Astrocyte (in vitro differentiated cells and primary cell): ENCODE measurements at regions not wholly inside any gene's neighbourhood (a gene's known extent, or its start where the extent isn't known, plus 50 kb on each side); places are given as distances from the start of the nearest gene placed in this dataset.

Experiments
- DNase-seq: peaks from one replicate; pipeline ENCODE4 v3.0.0-alpha.2; 2010; ENCODE audit warnings: low read depth
- FAIRE-seq: peaks from 2 replicates; lab custom pipeline; 2011; peaks lifted over from hg19 to GRCh38; lab: Jason Lieb, UNC
- H2AFZ ChIP-seq: 2 replicates; pipeline ENCODE4 v1.6.0; 2012; ENCODE audit warnings: low read depth, low read length, inconsistent platforms
- H3K27ac ChIP-seq: 2 replicates; pipeline ENCODE4 v1.5.1; 2011; ENCODE audit warnings: low read depth, low read length, inconsistent platforms
- H3K27me3 ChIP-seq: 2 replicates; pipeline ENCODE4 v1.6.0; 2011; ENCODE audit warnings: low read length, inconsistent platforms; ENCODE audit not compliant: insufficient read depth
- H3K36me3 ChIP-seq: 2 replicates; pipeline ENCODE4 v1.5.1; 2011; ENCODE audit warnings: low read length, inconsistent platforms; ENCODE audit not compliant: insufficient read depth
- H3K4me1 ChIP-seq: 2 replicates; pipeline ENCODE4 v1.5.1; 2011; ENCODE audit warnings: low read length, inconsistent platforms; ENCODE audit not compliant: insufficient read depth
- H3K4me2 ChIP-seq: 2 replicates; pipeline ENCODE4 v1.6.0; 2012; ENCODE audit warnings: low read length, inconsistent platforms
- H3K4me3 ChIP-seq: 2 replicates; pipeline ENCODE4 v1.5.1; 2011; ENCODE audit warnings: low read depth, mild to moderate bottlenecking, low read length, inconsistent platforms; ENCODE audit not compliant: insufficient read depth
- H3K79me2 ChIP-seq: 2 replicates; pipeline ENCODE4 v1.6.0; 2012; ENCODE audit warnings: mild to moderate bottlenecking, low read length, inconsistent platforms; ENCODE audit not compliant: insufficient read depth
- H3K9ac ChIP-seq: 2 replicates; pipeline ENCODE4 v1.6.0; 2012; ENCODE audit warnings: mild to moderate bottlenecking, low read length, inconsistent platforms
- H3K9me3 ChIP-seq: 2 replicates; pipeline ENCODE4 v1.5.1; 2012; ENCODE audit warnings: low read depth, mild to moderate bottlenecking, low read length, inconsistent platforms; ENCODE audit not compliant: insufficient read depth
- H4K20me1 ChIP-seq: 2 replicates; pipeline ENCODE4 v1.6.0; 2012; ENCODE audit warnings: low read length, inconsistent platforms; ENCODE audit not compliant: insufficient read depth
- H3K27ac Mint-ChIP-seq: one replicate; pipeline ENCODE4 v1.8.0; 2021; ENCODE audit warnings: mild to moderate bottlenecking, mixed read lengths; ENCODE audit not compliant: unreplicated experiment
- H3K27me3 Mint-ChIP-seq: one replicate; pipeline ENCODE4 v1.8.0; 2021; ENCODE audit warnings: low read depth, mixed read lengths; ENCODE audit not compliant: unreplicated experiment
- H3K36me3 Mint-ChIP-seq: one replicate; pipeline ENCODE4 v1.8.0; 2021; ENCODE audit warnings: low read depth, mixed read lengths; ENCODE audit not compliant: unreplicated experiment
- H3K4me1 Mint-ChIP-seq: one replicate; pipeline ENCODE4 v1.8.0; 2021; ENCODE audit warnings: low read depth, mixed read lengths; ENCODE audit not compliant: unreplicated experiment
- H3K4me3 Mint-ChIP-seq: one replicate; pipeline ENCODE4 v1.8.0; 2021; ENCODE audit warnings: mild to moderate bottlenecking, moderate library complexity, mixed read lengths; ENCODE audit not compliant: unreplicated experiment
- H3K9me3 Mint-ChIP-seq: one replicate; pipeline ENCODE4 v1.8.0; 2021; ENCODE audit warnings: mild to moderate bottlenecking, mixed read lengths; ENCODE audit not compliant: unreplicated experiment
- EZH2 ChIP-seq: IDR thresholded peaks from 2 replicates; pipeline ENCODE4 v1.6.1; 2012; ENCODE audit warnings: mild to moderate bottlenecking, low read length, inconsistent platforms; ENCODE audit not compliant: insufficient read depth
- TF ChIP-seq, protein P1 (sequence below): IDR thresholded peaks from 2 replicates; pipeline ENCODE4 v1.5.1; 2011; ENCODE audit warnings: low read depth, mild to moderate bottlenecking, inconsistent platforms, low read length, moderate library complexity; ENCODE audit not compliant: insufficient read depth

DNA sequence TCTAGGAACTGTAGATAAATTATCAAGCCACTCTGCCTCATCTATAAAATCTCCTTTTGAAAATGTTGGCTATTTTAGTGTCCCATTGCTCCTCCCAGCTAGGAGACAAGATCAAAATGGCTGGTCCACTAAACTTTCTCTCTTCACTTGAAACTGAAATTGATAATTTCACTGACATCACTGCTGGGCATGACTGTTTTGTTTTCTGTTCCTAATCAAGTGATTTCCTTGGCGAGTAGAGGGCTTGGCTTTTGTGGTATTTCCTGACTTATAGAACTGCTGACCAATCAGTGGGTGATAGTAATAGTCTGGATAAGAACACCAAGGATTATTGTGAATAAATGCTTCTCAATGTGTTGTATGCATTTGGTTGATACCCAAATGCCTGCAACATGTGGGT, 2152.9 kb downstream of the ARAP2 start:
- no peak for TF ChIP-seq EZH2
- TF ChIP-seq, protein P1, sequence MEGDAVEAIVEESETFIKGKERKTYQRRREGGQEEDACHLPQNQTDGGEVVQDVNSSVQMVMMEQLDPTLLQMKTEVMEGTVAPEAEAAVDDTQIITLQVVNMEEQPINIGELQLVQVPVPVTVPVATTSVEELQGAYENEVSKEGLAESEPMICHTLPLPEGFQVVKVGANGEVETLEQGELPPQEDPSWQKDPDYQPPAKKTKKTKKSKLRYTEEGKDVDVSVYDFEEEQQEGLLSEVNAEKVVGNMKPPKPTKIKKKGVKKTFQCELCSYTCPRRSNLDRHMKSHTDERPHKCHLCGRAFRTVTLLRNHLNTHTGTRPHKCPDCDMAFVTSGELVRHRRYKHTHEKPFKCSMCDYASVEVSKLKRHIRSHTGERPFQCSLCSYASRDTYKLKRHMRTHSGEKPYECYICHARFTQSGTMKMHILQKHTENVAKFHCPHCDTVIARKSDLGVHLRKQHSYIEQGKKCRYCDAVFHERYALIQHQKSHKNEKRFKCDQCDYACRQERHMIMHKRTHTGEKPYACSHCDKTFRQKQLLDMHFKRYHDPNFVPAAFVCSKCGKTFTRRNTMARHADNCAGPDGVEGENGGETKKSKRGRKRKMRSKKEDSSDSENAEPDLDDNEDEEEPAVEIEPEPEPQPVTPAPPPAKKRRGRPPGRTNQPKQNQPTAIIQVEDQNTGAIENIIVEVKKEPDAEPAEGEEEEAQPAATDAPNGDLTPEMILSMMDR, result no peak
- Histone ChIP-seq H3K9me3 (no peaks in the 10 kb centered on the region), H3K9ac (no peak overlapping the region), H3K79me2 (no peaks in the 10 kb centered on the region), H3K4me3 (no peak overlapping the region), H3K4me1 (no peaks in the 10 kb centered on the region), H3K27me3 (no peaks in the 10 kb centered on the region), H2AFZ (no peak overlapping the region), H4K20me1 (no peaks in the 10 kb centered on the region), H3K36me3 (no peaks in the 10 kb centered on the region), H3K4me2 (no peak overlapping the region), H3K27ac (no peak overlapping the region)
- DNase-seq (no peak), FAIRE-seq (no peak)
- no peaks in the 10 kb centered on the region for H3K4me1 Mint-ChIP-seq
- H3K27ac Mint-ChIP-seq, result no peak overlapping the region
- H3K9me3 Mint-ChIP-seq, result no peaks in the 10 kb centered on the region
- H3K27me3 Mint-ChIP-seq, result no peaks in the 10 kb centered on the region
- H3K4me3 Mint-ChIP-seq, result no peak overlapping the region
- H3K36me3 Mint-ChIP-seq, result no peaks in the 10 kb centered on the region

DNA sequence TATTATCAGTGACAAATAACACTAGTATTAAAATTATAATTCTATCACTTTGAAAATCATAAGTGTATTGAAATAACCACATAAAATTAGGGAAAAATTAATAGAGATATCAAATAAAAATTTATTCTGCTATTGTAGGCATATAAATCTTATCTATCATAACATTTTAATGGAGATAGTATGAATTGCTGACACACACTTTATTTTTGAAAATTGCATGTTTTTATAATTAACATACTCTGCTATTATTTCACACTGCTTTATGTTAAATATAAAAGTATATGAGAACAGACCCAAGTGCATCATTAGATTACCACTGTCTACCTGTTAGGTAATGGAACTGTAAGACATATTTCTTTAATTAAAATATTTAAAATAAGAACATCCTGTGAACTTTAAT, 2150.2 kb downstream of the ARAP2 start:
- Mint-ChIP-seq H3K36me3 (no peaks in the 10 kb centered on the region), H3K4me1 (no peaks in the 10 kb centered on the region), H3K27ac (no peak overlapping the region), H3K9me3 (no peaks in the 10 kb centered on the region), H3K4me3 (no peak overlapping the region), H3K27me3 (no peaks in the 10 kb centered on the region)
- no peak for FAIRE-seq
- H4K20me1 ChIP-seq, result no peaks in the 10 kb centered on the region
- no peak overlapping the region for H2AFZ ChIP-seq
- no peaks in the 10 kb centered on the region for H3K36me3 ChIP-seq
- no peak for DNase-seq
- TF ChIP-seq EZH2, result no peak
- TF ChIP-seq, protein P1, result no peak
- H3K27me3 ChIP-seq, result no peaks in the 10 kb centered on the region
- H3K27ac ChIP-seq, result no peak overlapping the region
- no peaks in the 10 kb centered on the region for H3K4me1 ChIP-seq
- H3K79me2 ChIP-seq, result no peaks in the 10 kb centered on the region
- H3K9ac ChIP-seq, result no peak overlapping the region
- H3K4me3 ChIP-seq, result no peak overlapping the region
- no peak overlapping the region for H3K4me2 ChIP-seq
- no peaks in the 10 kb centered on the region for H3K9me3 ChIP-seq

DNA sequence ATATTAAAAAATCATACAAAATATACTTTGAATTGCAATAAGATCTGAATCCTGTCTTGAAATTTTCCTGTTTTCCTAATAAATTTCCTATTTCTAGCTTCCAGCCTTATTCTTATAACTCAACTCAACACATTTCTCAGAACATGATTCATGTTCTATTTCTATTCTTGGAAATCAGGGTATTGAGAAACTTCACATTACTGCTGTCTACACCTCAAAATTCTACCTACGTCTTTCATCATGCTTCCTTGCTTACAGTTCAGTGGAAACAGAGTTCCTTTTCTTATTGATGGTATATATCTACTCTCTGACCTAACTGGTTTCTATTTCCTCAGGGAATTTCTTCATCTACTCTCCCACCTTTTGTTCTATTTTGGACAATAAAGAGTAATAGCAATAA, 2139.0 kb downstream of the ARAP2 start:
- FAIRE-seq, result no peak
- no peak overlapping the region for H3K9ac ChIP-seq
- H3K36me3 Mint-ChIP-seq, result no peaks in the 10 kb centered on the region

More for the DNA sequence above, 2139.0 kb downstream of the ARAP2 start:
- Histone ChIP-seq H3K4me1 (no peaks in the 10 kb centered on the region), H4K20me1 (no peaks in the 10 kb centered on the region), H3K4me2 (no peak overlapping the region), H3K4me3 (no peak overlapping the region), H3K27ac (no peak overlapping the region), H3K27me3 (no peaks in the 10 kb centered on the region), H3K79me2 (no peaks in the 10 kb centered on the region), H3K36me3 (no peaks in the 10 kb centered on the region), H2AFZ (no peak overlapping the region), H3K9me3 (no peaks in the 10 kb centered on the region)
- Mint-ChIP-seq H3K27me3 (no peaks in the 10 kb centered on the region), H3K4me1 (peaks cover 7% of the 10 kb centered on the region), H3K9me3 (no peaks in the 10 kb centered on the region), H3K27ac (no peak overlapping the region), H3K4me3 (no peak overlapping the region)
- DNase-seq, result peak; percentile 2
- TF ChIP-seq, protein P1, result no peak
- no peak for TF ChIP-seq EZH2
